HepG2 (cell line): ENCODE measurements at regions not wholly inside any gene's neighbourhood (a gene's known extent, or its start where the extent isn't known, plus 50 kb on each side); places are given as distances from the start of the nearest gene placed in this dataset.

Experiments used
- ATAC-seq: fragments of 200-7000 bp; cut with Tn5 transposase; 3 replicates; pipeline ENCODE4 v1.9.1; 2020; ENCODE audit warnings: mild to moderate bottlenecking, moderate library complexity
- BruUV-seq: library from RNA; stranded (reverse); fragments of 400-500 nt; replicated peaks from 2 replicates; lab custom pipeline; 2021; lab: Mats Ljungman, UMichigan
- CTCF ChIA-PET: fragments of 300-600 bp; formaldehyde crosslinking; extraction: SDS; loops from one replicate; lab custom pipeline; 2021; ENCODE audit warnings: low total read pairs, inconsistent platforms, low intra/inter-chr PET ratio; lab: Yijun Ruan, JAX
- POLR2A ChIA-PET: fragments of 350-600 bp; sonication (Branson Sonifier 250); formaldehyde crosslinking; loops from one replicate; lab custom pipeline; 2020; ENCODE audit warnings: antibody characterized with exemption, inconsistent platforms; lab: Yijun Ruan, JAX
- DNase-seq: peaks from one replicate; pipeline ENCODE4 v3.0.0-alpha.2; 2015; ENCODE audit warnings: low spot score
- FAIRE-seq: peaks from 3 replicates; lab custom pipeline; 2011; peaks lifted over from hg19 to GRCh38; lab: Jason Lieb, UNC
- H2AFZ ChIP-seq: one replicate; pipeline ENCODE4 v1.6.1; 2011; ENCODE audit warnings: low read length, inconsistent platforms
- H3K27ac ChIP-seq: fragments of 300-600 bp; 3 replicates; pipeline ENCODE4 v1.8.0; 2011; ENCODE audit warnings: mixed run types, mild to moderate bottlenecking, mixed read lengths, low read length, inconsistent platforms; ENCODE audit not compliant: insufficient read depth; ENCODE audit errors: extremely low read length
- H3K27me3 ChIP-seq, 2 experiments: fragments of 200-600 bp in 1 of 2; 2 replicates in 1 of 2; 3 replicates in 1 of 2; pipeline versions ENCODE4 v1.6.0 to v1.8.0; 2011; ENCODE audit warnings: low read length in 2 of 2, mild to moderate bottlenecking in 2 of 2, moderate library complexity in 2 of 2, inconsistent platforms in 1 of 2; ENCODE audit not compliant: insufficient read depth in 2 of 2, control insufficient read depth in 1 of 2
- H3K36me3 ChIP-seq, 2 experiments: fragments of 200-600 bp in 1 of 2; replicated peaks in 1 of 2; 2 replicates in 1 of 2; 3 replicates in 1 of 2; pipeline versions ENCODE4 v1.5.1 to v1.8.0; 2011; ENCODE audit warnings: low read length in 2 of 2, inconsistent platforms in 1 of 2; ENCODE audit not compliant: insufficient read depth in 2 of 2, control insufficient read depth in 1 of 2
- H3K4me1 ChIP-seq: 2 replicates; pipeline ENCODE4 v1.5.1; 2012; ENCODE audit warnings: low read length, inconsistent platforms; ENCODE audit not compliant: insufficient read depth
- H3K4me2 ChIP-seq: 2 replicates; pipeline ENCODE4 v1.6.0; 2011; ENCODE audit warnings: low read depth, low read length, inconsistent platforms
- H3K4me3 ChIP-seq, 3 experiments: fragments of 200-600 bp in 1 of 3; sonication (generic), shearing (Covaris generic) in 1 of 3; replicated peaks in 1 of 3; 2 replicates each; pipeline ENCODE4 v1.5.1; 2011 to 2016; ENCODE audit warnings: low read length in 3 of 3, inconsistent platforms in 2 of 3, low read depth in 2 of 3, mild to moderate bottlenecking in 2 of 3, control low read depth in 1 of 3, mixed read lengths in 1 of 3; ENCODE audit not compliant: insufficient read depth in 1 of 3
- H3K79me2 ChIP-seq: one replicate; pipeline ENCODE4 v1.6.1; 2011; ENCODE audit warnings: low read length, inconsistent platforms; ENCODE audit not compliant: insufficient read depth
- H3K9ac ChIP-seq: 2 replicates; pipeline ENCODE4 v1.6.0; 2011; ENCODE audit warnings: mild to moderate bottlenecking, low read depth, low read length, inconsistent platforms; ENCODE audit not compliant: insufficient read depth
- H3K9me3 ChIP-seq: 2 replicates; pipeline ENCODE4 v1.5.1; 2012; ENCODE audit warnings: mild to moderate bottlenecking, low read length
- H4K20me1 ChIP-seq: 2 replicates; pipeline ENCODE4 v1.6.0; 2011; ENCODE audit warnings: inconsistent platforms, mild to moderate bottlenecking, low read length, moderate library complexity; ENCODE audit not compliant: insufficient read depth
- ARNT2 ChIP-seq: sonication (generic); formaldehyde crosslinking; IDR thresholded peaks from 2 replicates; pipeline ENCODE4 v1.8.0; 2022; ENCODE audit warnings: mild to moderate bottlenecking, low read depth, missing genetic modification reagents, moderate library complexity
- ASH2L ChIP-seq: fragments of 300-600, 200-600 bp; sonication (generic); IDR thresholded peaks from 2 replicates; pipeline ENCODE4 v1.7.0; 2017; ENCODE audit warnings: low read depth, mild to moderate bottlenecking, moderate library complexity, mixed read lengths, low read length; ENCODE audit not compliant: insufficient read length
- CSRNP2 ChIP-seq: sonication (generic); formaldehyde crosslinking; conservative IDR thresholded peaks from 2 replicates; pipeline ENCODE4 v1.8.0; 2022; ENCODE audit warnings: low read depth, missing genetic modification reagents
- DMAP1 ChIP-seq: IDR thresholded peaks from 2 replicates; pipeline ENCODE4 v1.6.1; 2016
- FOXC1 ChIP-seq: sonication (generic); formaldehyde crosslinking; IDR thresholded peaks from 2 replicates; pipeline ENCODE4 v1.8.0; 2022; ENCODE audit warnings: mild to moderate bottlenecking, missing genetic modification reagents, borderline replicate concordance
- GMEB2 ChIP-seq: IDR thresholded peaks from 2 replicates; pipeline ENCODE4 v1.6.1; 2016; ENCODE audit warnings: missing biosample characterization, missing genetic modification reagents, low read depth
- HOXA7 ChIP-seq: sonication (generic); formaldehyde crosslinking; IDR thresholded peaks from 2 replicates; pipeline ENCODE4 v1.8.1; 2022; ENCODE audit warnings: mild to moderate bottlenecking, missing genetic modification reagents, moderate library complexity
- LRRFIP1 ChIP-seq: sonication (generic); formaldehyde crosslinking; conservative IDR thresholded peaks from 2 replicates; pipeline ENCODE4 v1.4.0; 2020; ENCODE audit warnings: missing genetic modification reagents
- MTA3 ChIP-seq: sonication (generic); formaldehyde crosslinking; IDR thresholded peaks from 2 replicates; pipeline ENCODE4 v1.4.0; 2020; ENCODE audit warnings: missing genetic modification reagents
- NFRKB ChIP-seq: fragments of 450-650 bp; IDR thresholded peaks from 2 replicates; pipeline ENCODE4 v1.6.1; 2017
- NR2F1 ChIP-seq, 2 experiments: fragments of 450-650 bp in 1 of 2; formaldehyde crosslinking in 1 of 2; IDR thresholded peaks; 2 replicates each; pipeline versions ENCODE4 v1.5.0 to v1.6.1; 2016 to 2020; ENCODE audit warnings: mild to moderate bottlenecking in 1 of 2, missing compliant biosample characterization in 1 of 2, missing genetic modification reagents in 1 of 2, moderate library complexity in 1 of 2
- PHF5A ChIP-seq: IDR thresholded peaks from one replicate; pipeline ENCODE4 v1.6.1; 2018; ENCODE audit warnings: low read depth, missing genetic modification reagents; ENCODE audit not compliant: unreplicated experiment
- PHF8 ChIP-seq: sonication (generic); formaldehyde crosslinking; IDR thresholded peaks from 2 replicates; pipeline ENCODE4 v1.5.0; 2020; ENCODE audit warnings: missing genetic modification reagents
- RBFOX2 ChIP-seq: fragments of 200-400 bp; formaldehyde crosslinking; IDR thresholded peaks from 2 replicates; pipeline ENCODE4 v1.6.1; 2017; ENCODE audit warnings: low read depth, mild to moderate bottlenecking, low read length
- SALL2 ChIP-seq: sonication (generic); formaldehyde crosslinking; IDR thresholded peaks from 2 replicates; pipeline ENCODE4 v1.8.1; 2023; ENCODE audit warnings: mild to moderate bottlenecking, missing genetic modification reagents, inconsistent platforms
- TFDP2 ChIP-seq: sonication (generic); formaldehyde crosslinking; IDR thresholded peaks from 2 replicates; pipeline ENCODE4 v1.4.0; 2020; ENCODE audit warnings: missing genetic modification reagents
- U2AF1 ChIP-seq: fragments of 200-400 bp; formaldehyde crosslinking; optimal IDR thresholded peaks from 2 replicates; pipeline ENCODE3; 2017; ENCODE audit warnings: mild to moderate bottlenecking, low read depth, low read length
- ZNF546 ChIP-seq: sonication (generic); formaldehyde crosslinking; conservative IDR thresholded peaks from 2 replicates; pipeline ENCODE4 v1.8.1; 2023; ENCODE audit warnings: mild to moderate bottlenecking, missing genetic modification reagents
- ZNF720 ChIP-seq: sonication (generic); formaldehyde crosslinking; IDR thresholded peaks from 2 replicates; pipeline ENCODE4 v1.4.0; 2020; ENCODE audit warnings: missing genetic modification reagents
- WGBS: methylation state at CpG from one replicate; pipeline ENCODE4 v1.1.6; 2017; ENCODE audit warnings: low lambda C conversion rate; 5-methylcytosine and 5-hydroxymethylcytosine counted together
- in situ Hi-C: cut with HindIII; loops from 2 replicates; pipeline ENCODE4 v1.10.0; 2017; ENCODE audit warnings: low pct_unique_long_range_greater_than_20kb; ENCODE audit not compliant: extremely low pct_ligation_motif_present
- intact Hi-C: fragments of 100-400 bp; cut with micrococcal nuclease; formaldehyde crosslinking; loops from one replicate; pipeline ENCODE4 v1.10.0; 2022; ENCODE audit not compliant: unreplicated experiment

- no peak for ATAC-seq
- WGBS, result 29% methylated on average over 8 of the region's 8 CpGs
These were observed 143.8 kb upstream of the OTUD4 start for GRCh38 chr4:145324161-145324560.

GRCh38 chr4:145320294-145320693 is 139.9 kb upstream of the OTUD4 start:
- Histone ChIP-seq H4K20me1 (no peaks in the 10 kb centered on the region), H3K79me2 (no peaks in the 10 kb centered on the region), H3K4me2 (no peak overlapping the region), H2AFZ (no peak overlapping the region), H3K27ac (no peak overlapping the region), H3K4me1 (no peaks in the 10 kb centered on the region), H3K36me3 (no peaks in the 10 kb centered on the region), H3K4me3 (no peak overlapping the region), H3K9me3 (no peaks in the 10 kb centered on the region), H3K9ac (no peak overlapping the region), H3K27me3 (no peaks in the 10 kb centered on the region; a peak in 1 of 5 replicates)
- DNase-seq (no peak), FAIRE-seq (no peak), ATAC-seq (no peak)
- 32% methylated on average over 5 of the region's 5 CpGs for WGBS
- ChIA-PET POLR2A (no interaction called here), CTCF (no interaction called here)
- intact Hi-C loops (no loop called here), in situ Hi-C loops (no loop called here)
- no TSS peak for BruUV-seq
- TF ChIP-seq CSRNP2 (CRISPR knock-in tag) (no peak), LRRFIP1 (CRISPR knock-in tag) (no peak), GMEB2 (CRISPR knock-in tag) (no peak), ARNT2 (CRISPR knock-in tag) (no peak)

More at GRCh38 chr4:145324161-145324560, 143.8 kb upstream of the OTUD4 start:
- in situ Hi-C loops, result no loop called here
- no peak for DNase-seq
- intact Hi-C loops, result no loop called here
- ChIA-PET POLR2A (no interaction called here), CTCF (no interaction called here)
- Histone ChIP-seq H3K9me3 (no peaks in the 10 kb centered on the region), H3K4me3 (no peak overlapping the region), H3K9ac (no peak overlapping the region), H3K36me3 (no peaks in the 10 kb centered on the region), H3K4me1 (no peaks in the 10 kb centered on the region), H3K79me2 (no peaks in the 10 kb centered on the region), H3K27me3 (no peaks in the 10 kb centered on the region), H2AFZ (no peak overlapping the region), H4K20me1 (no peaks in the 10 kb centered on the region), H3K27ac (no peak overlapping the region), H3K4me2 (no peak overlapping the region)
- TF ChIP-seq FOXC1, result no peak
- TF ChIP-seq PHF8 (CRISPR knock-in tag), result no peak
- TF ChIP-seq PHF5A (CRISPR knock-in tag), result no peak
- no peak for TF ChIP-seq NR2F1 (CRISPR knock-in tag; IDR thresholded peaks at IDR 0.05)
- TF ChIP-seq U2AF1, result no peak
- TF ChIP-seq HOXA7 (CRISPR knock-in tag), result no peak
- TF ChIP-seq TFDP2, result no peak
- TF ChIP-seq MTA3 (CRISPR knock-in tag), result no peak
- no peak for TF ChIP-seq RBFOX2
- TF ChIP-seq SALL2 (CRISPR knock-in tag), result no peak
- no peak for TF ChIP-seq ASH2L
- TF ChIP-seq ZNF546 (CRISPR knock-in tag), result no peak
- no peak for TF ChIP-seq NFRKB
- no peak for TF ChIP-seq DMAP1
- TF ChIP-seq ZNF720, result no peak
- FAIRE-seq, result no peak
- no TSS peak for BruUV-seq
